GM12891 (cell line): ENCODE measurements at regions not wholly inside any gene's neighbourhood (a gene's known extent, or its start where the extent isn't known, plus 50 kb on each side); places are given as distances from the start of the nearest gene placed in this dataset.

ENCODE experiments used
- POLR2A ChIP-seq: IDR thresholded peaks from 2 replicates; pipeline ENCODE4 v1.6.1; 2011; ENCODE audit warnings: low read depth, low read length, control low read depth
- POLR2AphosphoS5 ChIP-seq: IDR thresholded peaks from 2 replicates; pipeline ENCODE4 v1.6.1; 2011; ENCODE audit warnings: low read depth, low read length, control low read depth
- POU2F2 ChIP-seq: IDR thresholded peaks from 2 replicates; pipeline ENCODE4 v1.6.1; 2011; ENCODE audit warnings: low read depth, mild to moderate bottlenecking, control low read depth, low read length, moderate library complexity
- TAF1 ChIP-seq: IDR thresholded peaks from 2 replicates; pipeline ENCODE4 v1.6.1; 2011; ENCODE audit warnings: low read depth, low read length, control low read depth

- no peak for TF ChIP-seq POLR2A
- no peak for TF ChIP-seq POU2F2
- TF ChIP-seq TAF1, result no peak
- no peak for TF ChIP-seq POLR2AphosphoS5
These were observed 1145.2 kb upstream of the GJE1 start for GRCh38 chr6:140987364-140988155.
